BJ (cell line): ENCODE measurements at regions not wholly inside any gene's neighbourhood (a gene's known extent, or its start where the extent isn't known, plus 50 kb on each side); places are given as distances from the start of the nearest gene placed in this dataset.
A peak's percentile ranks its signal among the peaks of the same experiment; 100 is the strongest.

Source experiments
- CTCF ChIA-PET: fragments of 350-600 bp; formaldehyde crosslinking; extraction: SDS; loops from one replicate; lab custom pipeline; 2021; ENCODE audit warnings: antibody characterized with exemption, inconsistent platforms; lab: Yijun Ruan, JAX
- POLR2A ChIA-PET: fragments of 300-600 bp; sonication (Branson Sonifier 250); formaldehyde crosslinking; extraction: SDS; loops from one replicate; lab custom pipeline; 2021; ENCODE audit warnings: antibody characterized with exemption; lab: Charles Lee
- DNase-seq: peaks from one replicate; pipeline ENCODE4 v3.0.0-alpha.2; 2011; ENCODE audit warnings: low read depth
- H3K27me3 ChIP-seq: 2 replicates; pipeline ENCODE4 v1.6.0; 2011; ENCODE audit warnings: low read length; ENCODE audit not compliant: control insufficient read depth, insufficient read depth
- H3K36me3 ChIP-seq: 2 replicates; pipeline ENCODE4 v1.5.1; 2011; ENCODE audit warnings: low read length; ENCODE audit not compliant: control insufficient read depth, insufficient read depth
- H3K4me3 ChIP-seq: 2 replicates; pipeline ENCODE4 v1.5.1; 2011; ENCODE audit warnings: low read depth, mild to moderate bottlenecking, control low read depth, low read length
- TF ChIP-seq, protein P1 (sequence below): IDR thresholded peaks from 2 replicates; pipeline ENCODE4 v1.5.1; 2011; ENCODE audit warnings: low read depth, mild to moderate bottlenecking, control low read depth, inconsistent platforms, low read length, moderate library complexity; ENCODE audit not compliant: insufficient read depth

DNA sequence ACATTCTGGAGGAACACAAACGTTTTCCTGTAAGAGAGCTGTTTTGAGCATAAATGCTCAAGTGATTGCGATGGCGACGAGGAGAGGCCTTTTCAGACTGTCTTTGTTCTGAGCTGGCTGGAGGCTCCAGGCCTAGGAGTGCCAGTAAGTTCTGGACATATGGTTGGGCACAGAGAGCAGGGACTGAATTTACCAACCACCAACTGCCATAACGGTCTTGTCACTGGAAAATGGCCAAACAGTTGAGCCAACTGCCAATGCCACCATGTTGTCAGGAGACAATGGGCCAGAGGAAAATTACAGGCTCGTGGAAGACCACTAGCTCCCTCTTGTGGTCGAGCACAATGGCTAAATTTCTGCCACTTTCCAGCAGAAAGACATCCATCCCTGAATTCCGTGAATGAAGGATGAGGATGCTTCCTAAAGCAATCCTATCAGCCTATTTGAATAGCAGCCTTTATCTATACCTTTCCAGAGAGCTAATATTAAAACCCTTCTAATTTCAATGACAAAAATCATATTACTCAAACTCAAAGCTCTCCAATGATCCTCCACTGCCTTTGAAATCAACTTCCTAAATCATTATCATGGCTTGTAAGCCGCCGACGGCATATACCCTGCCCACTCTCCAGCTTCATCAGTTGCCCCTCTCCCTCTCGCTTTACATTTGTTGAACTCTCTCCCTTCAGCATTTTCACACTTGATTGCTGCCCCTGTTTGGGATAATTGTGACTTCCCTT is 66.9 kb upstream of the GLIS3 start:
- Histone ChIP-seq H3K36me3 (no peaks in the 10 kb centered on the region), H3K4me3 (no peak overlapping the region), H3K27me3 (peaks cover 2% of the 10 kb centered on the region)
- no peak for DNase-seq
- ChIA-PET CTCF (interaction anchor here (0.6 to 4.7 kb wide), 27 partner anchors 9 to 1509 kb away, joined by 3 to 94 read pairs (median 5); no protein-coding TSS in a partner anchor), POLR2A (interaction anchor here (0.5 kb wide), 1 partner anchor 15 kb away, joined by 3 read pairs; no protein-coding TSS in a partner anchor)
- TF ChIP-seq, protein P1, sequence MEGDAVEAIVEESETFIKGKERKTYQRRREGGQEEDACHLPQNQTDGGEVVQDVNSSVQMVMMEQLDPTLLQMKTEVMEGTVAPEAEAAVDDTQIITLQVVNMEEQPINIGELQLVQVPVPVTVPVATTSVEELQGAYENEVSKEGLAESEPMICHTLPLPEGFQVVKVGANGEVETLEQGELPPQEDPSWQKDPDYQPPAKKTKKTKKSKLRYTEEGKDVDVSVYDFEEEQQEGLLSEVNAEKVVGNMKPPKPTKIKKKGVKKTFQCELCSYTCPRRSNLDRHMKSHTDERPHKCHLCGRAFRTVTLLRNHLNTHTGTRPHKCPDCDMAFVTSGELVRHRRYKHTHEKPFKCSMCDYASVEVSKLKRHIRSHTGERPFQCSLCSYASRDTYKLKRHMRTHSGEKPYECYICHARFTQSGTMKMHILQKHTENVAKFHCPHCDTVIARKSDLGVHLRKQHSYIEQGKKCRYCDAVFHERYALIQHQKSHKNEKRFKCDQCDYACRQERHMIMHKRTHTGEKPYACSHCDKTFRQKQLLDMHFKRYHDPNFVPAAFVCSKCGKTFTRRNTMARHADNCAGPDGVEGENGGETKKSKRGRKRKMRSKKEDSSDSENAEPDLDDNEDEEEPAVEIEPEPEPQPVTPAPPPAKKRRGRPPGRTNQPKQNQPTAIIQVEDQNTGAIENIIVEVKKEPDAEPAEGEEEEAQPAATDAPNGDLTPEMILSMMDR = peak; percentile 87

DNA sequence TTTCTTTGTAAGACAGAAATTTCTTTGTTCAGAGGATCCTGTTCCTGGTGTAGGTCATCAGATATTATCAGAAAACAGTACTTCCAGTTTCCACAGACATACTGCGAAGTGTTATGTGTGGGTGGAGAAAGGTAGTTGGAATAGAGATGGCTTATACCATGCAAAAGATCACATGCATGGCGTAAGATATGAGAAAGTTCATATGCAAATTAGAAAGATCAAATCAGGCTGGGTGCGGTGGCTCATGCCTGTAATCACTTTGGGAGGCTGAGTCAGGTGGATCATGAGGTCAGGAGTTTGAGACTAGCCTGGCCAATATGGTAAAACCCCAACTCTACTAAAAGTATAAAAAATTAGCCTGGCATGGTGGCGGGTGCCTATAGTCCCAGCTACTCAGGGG is 65.2 kb upstream of the GLIS3 start:
- Histone ChIP-seq H3K36me3 (no peaks in the 10 kb centered on the region), H3K27me3 (peaks cover 4% of the 10 kb centered on the region), H3K4me3 (no peak overlapping the region)
- CTCF ChIA-PET = interaction anchor here (1.5 to 4.7 kb wide), 5 partner anchors 9 to 897 kb away, joined by 3 to 94 read pairs (median 13); no protein-coding TSS in a partner anchor
- TF ChIP-seq, protein P1 = no peak
- no peak for DNase-seq
- POLR2A ChIA-PET = no interaction called here

DNA sequence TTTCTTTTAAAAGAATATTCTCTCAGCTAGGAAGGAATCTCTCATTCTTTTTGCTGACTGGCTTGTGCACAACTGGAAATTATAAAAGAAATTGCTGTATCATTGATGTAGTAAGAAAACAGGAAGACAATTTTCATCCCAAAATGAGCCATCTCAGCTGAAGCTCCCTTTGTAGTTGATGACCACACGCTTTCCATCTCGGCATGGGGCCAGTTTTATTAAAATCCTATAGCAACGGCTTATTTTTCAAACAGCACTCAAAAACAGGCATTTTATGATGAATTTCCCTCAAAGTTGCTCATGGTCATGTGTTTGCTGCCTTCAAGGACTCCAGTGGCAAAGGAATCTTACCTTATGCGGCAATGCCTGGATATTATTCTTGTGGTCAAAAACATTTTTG is 62.4 kb upstream of the GLIS3 start:
- Histone ChIP-seq H3K4me3 (no peak overlapping the region), H3K27me3 (peaks cover 5% of the 10 kb centered on the region), H3K36me3 (no peaks in the 10 kb centered on the region)
- CTCF ChIA-PET = interaction anchor here (0.6 to 4.0 kb wide), 3 partner anchors 44 to 914 kb away, joined by 3 to 25 read pairs (median 9); no protein-coding TSS in a partner anchor
- TF ChIP-seq, protein P1 = no peak
- no peak for DNase-seq
- POLR2A ChIA-PET = no interaction called here

DNA sequence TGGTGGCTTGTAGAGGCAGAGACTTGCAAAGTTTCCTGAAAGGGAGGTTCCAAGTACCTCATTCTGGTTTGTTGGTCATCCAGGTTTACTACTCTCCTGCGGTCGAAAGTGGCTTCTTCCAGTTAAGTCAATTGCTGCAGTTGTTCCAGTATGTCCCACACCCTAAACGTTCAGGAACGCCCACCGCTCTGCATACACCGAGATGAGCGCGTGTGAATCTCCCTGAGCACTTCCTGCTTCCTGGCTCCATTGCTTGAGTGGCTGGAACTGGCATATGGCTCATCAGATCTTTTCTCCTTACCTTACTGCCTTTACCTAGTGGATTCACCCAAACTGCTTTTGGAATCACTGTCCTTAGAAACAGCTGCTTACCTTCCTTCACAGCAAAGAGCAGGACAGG is 59.1 kb upstream of the GLIS3 start:
- POLR2A ChIA-PET = no interaction called here
- Histone ChIP-seq H3K36me3 (no peaks in the 10 kb centered on the region), H3K4me3 (no peak overlapping the region), H3K27me3 (peaks cover 5% of the 10 kb centered on the region)
- TF ChIP-seq, protein P1 = no peak
- CTCF ChIA-PET = no interaction called here
- no peak for DNase-seq

DNA sequence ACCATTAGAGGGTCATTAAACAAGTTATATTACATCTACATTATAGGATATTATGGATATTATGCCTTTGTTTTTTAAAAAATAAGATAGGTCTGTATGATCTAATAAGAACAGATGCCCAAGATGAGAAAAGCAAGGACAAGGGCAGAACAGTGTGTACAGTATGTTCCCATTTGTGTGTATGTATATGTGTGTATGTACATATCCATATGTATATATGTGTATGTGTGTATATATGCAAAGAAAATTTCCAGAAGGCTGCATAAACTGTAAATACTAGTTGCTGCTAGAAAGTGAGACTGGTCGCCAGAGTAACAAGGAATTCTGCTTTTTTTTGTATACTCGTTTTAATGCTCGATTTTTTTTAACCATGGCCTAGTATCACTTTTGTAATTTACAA is 58.1 kb upstream of the GLIS3 start:
- H3K27me3 ChIP-seq = peaks cover 5% of the 10 kb centered on the region
- ChIA-PET POLR2A (no interaction called here), CTCF (no interaction called here)
- no peaks in the 10 kb centered on the region for H3K36me3 ChIP-seq
- H3K4me3 ChIP-seq = no peak overlapping the region
- no peak for DNase-seq
- TF ChIP-seq, protein P1 = no peak
